ENCODE measurements at regions not wholly inside any gene's neighbourhood (a gene's known extent, or its start where the extent isn't known, plus 50 kb on each side); places are given as distances from the start of the nearest gene placed in this dataset.
A peak's percentile ranks its signal among the peaks of the same experiment; 100 is the strongest.

- DNase-seq, result peak; percentile 21
Observed at GRCh38 chr5:167965710-167966109, 325.7 kb upstream of the WWC1 start.

GRCh38 chr5:167966979-167967378 is 324.5 kb upstream of the WWC1 start:
- no peak for DNase-seq

DNA sequence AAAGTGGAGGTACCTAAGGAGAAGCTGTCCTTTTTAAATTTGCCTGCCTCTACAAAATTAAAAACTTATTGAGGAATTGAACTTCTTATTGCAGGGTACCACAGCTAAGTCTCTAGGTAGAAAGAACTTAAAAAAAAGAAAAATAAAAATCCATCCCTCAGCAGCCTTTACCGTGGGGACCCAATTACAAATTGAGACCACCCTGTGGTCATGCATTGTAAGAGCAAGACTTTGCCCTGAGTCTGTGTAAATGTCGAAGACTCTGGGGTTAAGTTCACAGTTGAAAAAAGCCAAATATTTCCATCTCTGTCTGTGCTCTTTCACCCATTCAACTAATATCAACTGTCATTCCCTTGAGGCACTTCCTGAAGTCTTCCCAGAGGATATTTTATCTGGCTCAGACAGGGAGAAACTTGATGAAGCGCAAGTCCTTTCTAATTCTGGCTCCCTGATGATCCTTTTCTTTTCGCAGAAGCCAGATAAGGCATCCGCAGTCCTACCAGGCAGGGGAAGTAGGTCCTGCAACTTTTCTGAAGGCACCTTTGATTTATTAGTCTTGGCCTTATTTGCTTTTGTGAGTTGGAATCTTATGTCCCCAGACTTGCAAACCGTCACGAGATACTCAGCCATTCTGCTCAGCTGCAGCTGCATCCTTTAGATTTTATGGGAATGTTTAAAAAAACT is 323.8 kb upstream of the WWC1 start:
- no peak for DNase-seq

DNA sequence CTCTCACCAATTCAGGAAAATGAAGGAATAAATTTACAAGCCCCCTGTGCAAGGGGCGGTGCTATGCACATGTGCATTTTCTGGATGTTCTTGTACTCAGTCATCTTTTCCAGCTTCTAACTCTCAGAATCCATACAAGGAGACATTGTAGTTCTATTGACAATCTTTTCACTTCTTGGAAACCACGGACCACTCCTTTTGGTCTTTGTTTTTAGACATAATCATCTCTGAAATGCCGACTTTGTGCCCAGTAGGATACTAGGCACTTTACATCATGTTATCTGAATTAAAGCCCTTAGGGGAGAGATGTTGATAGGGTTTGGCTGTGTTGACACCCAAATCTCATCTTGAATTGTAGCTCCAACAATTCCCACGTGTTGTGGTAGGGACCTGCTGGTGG is 322.6 kb upstream of the WWC1 start:
- no peak for DNase-seq

DNA sequence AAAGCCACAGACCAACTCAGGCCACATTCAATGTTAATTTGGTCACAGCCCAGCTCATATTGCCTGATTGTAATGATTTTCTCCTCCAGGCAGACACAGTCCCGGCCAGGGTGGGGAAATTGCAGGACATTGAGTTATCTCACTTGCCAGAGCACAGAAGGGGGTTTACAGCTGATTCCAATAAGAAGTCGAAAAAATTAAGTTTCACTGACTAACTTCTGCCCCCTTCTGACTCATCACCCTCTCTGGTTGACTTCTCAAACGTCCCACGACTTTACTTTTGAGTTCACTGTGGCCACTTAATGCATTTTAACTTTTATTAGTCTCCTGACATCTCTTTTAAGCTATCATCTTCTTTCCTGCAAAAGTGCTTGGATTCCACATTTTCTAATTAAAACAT is 321.4 kb upstream of the WWC1 start:
- no peak for DNase-seq

- DNase-seq, result no peak
Observed at GRCh38 chr5:167971706-167972105, 319.7 kb upstream of the WWC1 start.

DNA sequence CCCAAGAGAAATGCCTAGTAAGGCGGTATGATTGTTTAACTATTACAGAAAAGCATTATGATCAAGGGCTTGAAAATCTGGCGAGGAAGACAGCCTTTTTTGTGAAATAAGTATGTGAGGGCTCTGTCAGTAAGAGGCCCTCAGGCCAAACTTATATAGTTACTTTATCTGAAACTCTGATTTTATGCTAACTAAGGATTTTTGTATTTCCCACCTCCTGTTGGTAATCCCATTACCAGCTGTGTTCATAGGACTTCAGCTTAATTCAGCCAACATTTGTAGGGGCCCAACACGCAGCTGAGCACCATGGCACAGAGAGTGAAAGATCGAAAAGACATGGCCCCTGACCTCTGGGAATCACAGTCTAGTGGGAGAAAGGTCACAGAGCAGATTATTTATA is 318.3 kb upstream of the WWC1 start:
- no peak for DNase-seq

- no peak for DNase-seq
Observed at GRCh38 chr5:167984951-167985350, 306.5 kb upstream of the WWC1 start.

DNA sequence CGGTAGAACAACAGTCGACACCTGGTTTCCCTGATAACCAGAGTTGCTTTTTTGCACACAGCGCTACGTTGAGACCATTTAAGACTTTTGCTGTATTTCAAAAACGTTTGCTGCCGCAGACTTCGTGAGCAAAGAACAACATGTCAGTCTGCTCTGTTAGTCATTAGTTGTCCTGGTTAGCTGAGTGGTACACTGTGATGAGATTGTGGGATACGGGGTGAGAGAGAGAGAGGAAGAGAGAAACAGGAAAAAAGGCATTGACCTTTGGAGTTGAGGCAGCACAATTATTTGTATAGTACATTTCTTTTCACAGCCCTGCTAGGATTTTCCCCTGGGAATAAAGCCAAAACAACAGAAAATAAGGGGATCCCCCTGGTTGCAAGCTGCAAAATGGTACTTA is 306.1 kb upstream of the WWC1 start:
- no peak for DNase-seq

- peak; percentile 12 for DNase-seq
Observed at GRCh38 chr5:167987490-167988280, 303.8 kb upstream of the WWC1 start.

- DNase-seq, result no peak
Observed at GRCh38 chr5:167992868-167993267, 298.6 kb upstream of the WWC1 start.

DNA sequence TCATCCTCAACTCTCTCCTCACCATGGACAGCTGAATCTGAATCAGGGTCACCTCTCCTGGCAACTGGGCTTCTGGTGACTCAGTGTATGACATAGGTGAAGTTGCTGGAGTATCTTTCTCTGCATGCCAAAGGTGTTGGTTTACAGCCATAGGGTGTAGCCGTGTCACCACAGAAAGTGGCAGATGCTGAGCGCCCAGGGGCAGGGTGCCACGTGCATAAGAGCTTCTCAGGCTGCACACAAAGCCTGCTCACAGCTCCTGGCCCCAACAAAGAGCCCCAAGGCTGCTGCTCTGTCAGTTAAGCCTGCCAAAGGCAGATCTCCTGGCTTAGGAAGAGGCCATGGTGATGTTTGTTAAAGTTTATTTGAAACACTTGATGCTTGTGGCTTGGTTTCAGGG is 297.7 kb upstream of the WWC1 start:
- DNase-seq, result no peak

DNA sequence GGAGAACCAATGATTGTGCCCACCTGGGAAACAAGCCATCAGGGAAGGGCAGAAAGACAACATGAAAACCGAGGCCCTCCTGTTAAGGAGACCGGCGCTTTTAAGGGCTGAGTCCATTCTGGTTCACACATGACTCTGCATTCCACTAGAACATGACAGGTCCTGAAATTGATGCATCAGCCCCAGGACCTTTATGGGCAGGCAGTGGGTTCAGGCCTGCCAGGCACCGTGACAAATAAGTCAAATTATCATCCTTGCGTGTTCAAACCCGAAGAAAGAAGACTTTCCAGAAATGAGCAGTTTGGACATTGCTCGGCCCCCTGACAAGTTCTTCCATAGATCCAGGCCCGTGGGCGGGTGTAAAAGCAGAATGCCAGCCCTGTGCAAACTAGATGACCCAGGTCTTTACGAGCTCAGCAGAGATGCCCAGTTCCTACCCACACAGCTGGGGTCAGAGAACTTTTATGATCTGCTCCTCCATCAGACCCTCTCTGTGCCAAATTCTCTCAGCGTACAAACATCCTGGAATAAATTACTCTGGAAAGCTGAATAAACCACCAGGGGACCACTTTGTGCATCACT is 295.5 kb upstream of the WWC1 start:
- no peak for DNase-seq

GRCh38 chr5:167998148-167998767 is 293.2 kb upstream of the WWC1 start:
- no peak for DNase-seq

- DNase-seq, result no peak
Observed at GRCh38 chr5:167999182-167999581, 292.3 kb upstream of the WWC1 start.

- no peak for DNase-seq
Observed at GRCh38 chr5:168001318-168001717, 290.1 kb upstream of the WWC1 start.

DNA sequence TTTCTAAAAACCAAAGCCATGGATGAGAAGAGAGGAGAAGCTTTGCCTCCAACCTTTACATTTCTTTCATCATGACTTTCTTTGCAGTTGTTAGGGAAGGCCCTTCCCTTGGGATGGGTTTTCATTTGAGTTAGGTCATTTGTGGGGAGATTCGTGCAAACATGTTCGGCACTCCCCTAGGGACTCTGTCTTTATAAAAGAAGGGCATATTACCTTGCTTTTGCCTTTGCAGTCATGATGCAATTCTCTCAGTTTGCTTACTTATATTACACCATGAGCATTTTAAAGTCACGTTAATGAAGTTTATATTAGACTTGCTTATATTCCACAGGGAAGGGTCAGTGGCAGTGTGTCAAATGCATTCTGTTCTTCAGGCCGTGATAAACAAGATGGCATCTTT is 289.3 kb upstream of the WWC1 start:
- DNase-seq, result no peak

DNA sequence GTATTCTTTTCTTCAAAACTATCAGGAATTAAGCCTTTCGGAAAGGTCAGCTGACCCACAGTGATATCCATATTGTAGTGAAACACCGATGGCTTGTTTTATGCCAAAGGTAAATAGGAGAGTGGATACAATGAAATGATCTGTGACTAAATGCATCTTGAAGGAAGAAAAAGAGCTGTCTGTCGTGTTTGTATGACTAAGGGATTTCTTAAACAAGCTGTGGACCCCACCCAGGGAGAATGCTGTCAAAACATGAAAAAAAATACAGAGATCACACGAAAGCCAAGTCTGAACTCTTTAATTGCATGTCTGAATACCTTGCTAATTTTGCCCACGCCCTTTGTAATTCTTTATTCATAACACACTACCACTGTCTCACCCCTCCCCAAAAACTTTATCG is 286.4 kb upstream of the WWC1 start:
- no peak for DNase-seq

DNA sequence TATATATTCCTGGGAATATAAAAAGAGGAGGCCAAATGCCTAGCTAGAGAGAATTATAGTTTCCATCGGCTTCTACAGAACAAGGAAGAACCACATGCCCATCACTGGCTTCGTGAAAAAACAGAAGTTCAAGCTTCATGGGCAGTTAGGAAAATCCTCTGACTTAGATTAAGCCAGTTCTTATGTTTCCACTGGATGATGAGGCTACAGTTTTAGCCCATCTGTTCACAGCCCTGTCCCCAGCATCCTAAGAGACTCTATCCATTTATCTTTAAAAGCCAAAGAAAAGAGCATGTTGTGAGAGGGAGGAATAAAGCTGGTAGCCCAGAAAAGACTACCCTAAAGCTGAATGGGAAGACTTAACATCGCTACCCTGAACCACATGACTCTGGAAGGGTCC is 285.5 kb upstream of the WWC1 start:
- DNase-seq, result no peak

DNA sequence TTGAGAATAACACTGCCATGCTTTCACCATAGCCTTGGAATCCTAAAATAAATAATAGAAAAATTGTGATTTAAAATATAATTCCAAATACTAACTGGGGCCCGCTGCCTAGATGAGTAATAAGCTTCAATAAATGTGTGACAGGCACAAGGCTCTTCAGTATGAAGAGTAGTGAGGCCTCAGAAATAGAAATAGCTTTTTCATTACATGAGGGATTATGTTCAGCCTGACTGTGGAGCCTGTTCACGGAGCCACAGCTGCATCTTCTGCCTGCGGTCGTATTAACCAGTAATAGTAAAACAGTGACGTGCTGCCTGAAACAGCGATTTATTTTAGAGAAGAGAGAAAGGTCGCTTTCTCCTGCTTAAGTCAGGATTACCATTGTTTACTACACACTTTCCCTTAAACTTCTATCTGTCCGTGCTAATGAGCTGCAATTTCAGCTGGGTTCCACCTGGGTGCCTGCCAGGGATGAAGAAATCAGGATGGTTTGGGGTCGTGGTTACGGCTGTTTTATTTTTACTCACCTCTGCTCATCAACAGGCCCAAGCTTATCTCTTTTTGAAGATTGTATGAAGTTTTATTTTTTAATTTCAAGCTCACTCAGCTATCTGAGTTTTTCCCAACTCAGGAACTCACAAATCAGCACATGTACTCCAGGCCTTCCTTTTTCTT is 284.9 kb upstream of the WWC1 start:
- no peak for DNase-seq

DNA sequence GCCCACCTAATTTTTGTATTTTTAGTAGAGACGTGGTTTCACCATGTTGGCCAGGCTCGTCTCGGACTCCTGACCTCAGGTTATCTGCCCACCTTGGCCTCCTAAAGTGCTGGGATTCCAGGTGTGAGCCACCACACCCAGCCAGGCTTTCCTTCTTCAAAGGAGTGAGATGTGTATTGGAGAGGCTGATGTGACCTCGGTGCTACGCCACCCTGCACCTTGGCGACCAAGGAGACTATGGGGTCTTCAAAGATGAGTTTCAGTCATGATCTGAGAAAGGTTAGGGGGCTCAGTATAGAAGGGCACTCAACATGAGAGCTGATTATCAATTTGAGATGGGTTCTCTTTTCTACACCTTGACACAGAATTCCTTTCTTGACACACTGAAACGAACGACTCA is 284.2 kb upstream of the WWC1 start:
- DNase-seq, result no peak

GRCh38 chr5:168008555-168008954 is 282.9 kb upstream of the WWC1 start:
- DNase-seq, result no peak

GRCh38 chr5:168011096-168011495 is 280.3 kb upstream of the WWC1 start:
- DNase-seq, result no peak
